Right lobe of liver (tissue), 6 donors: ENCODE measurements at regions not wholly inside any gene's neighbourhood (a gene's known extent, or its start where the extent isn't known, plus 50 kb on each side); places are given as distances from the start of the nearest gene placed in this dataset.

ENCODE experiments used
- ATAC-seq, 4 donors: fragments of 200-7000 bp; cut with Tn5 transposase; one replicate each; pipeline ENCODE4 v1.9.1; 2020; ENCODE audit warnings: mild to moderate bottlenecking in 4 of 4, moderate library complexity in 4 of 4
- DNase-seq, 3 donors: peaks; one replicate each; pipeline ENCODE4 v3.0.0-alpha.2; 2020
- H3K27ac ChIP-seq, 3 donors: fragments of 200-600 bp; one replicate each; pipeline ENCODE4 v1.8.0; 2022
- H3K27me3 ChIP-seq, 2 donors: fragments of 200-600 bp; one replicate each; pipeline ENCODE4 v1.8.0; 2022
- H3K36me3 ChIP-seq, 4 donors: fragments of 200-600 bp; sonication (generic) in 1 of 4; one replicate each; pipeline versions ENCODE4 v1.5.1 to v1.8.0; 2017 to 2022; ENCODE audit warnings: control low read depth in 1 of 4
- H3K4me1 ChIP-seq, 4 donors: fragments of 200-600 bp; sonication (generic) in 1 of 4; one replicate each; pipeline versions ENCODE4 v1.5.1 to v1.8.0; 2017 to 2022; ENCODE audit warnings: control low read depth in 1 of 4
- H3K4me3 ChIP-seq, 3 donors: fragments of 200-600 bp; one replicate each; pipeline ENCODE4 v1.8.0; 2022
- H3K9me3 ChIP-seq, 4 donors: fragments of 200-600 bp; sonication (generic) in 1 of 4; one replicate each; pipeline versions ENCODE4 v1.5.1 to v1.8.0; 2017 to 2022; ENCODE audit warnings: control low read depth in 1 of 4
- CTCF ChIP-seq, 4 donors: fragments of 200-600 bp in 3 of 4; fragments of 450-650 bp in 1 of 4; IDR thresholded peaks; one replicate each; pipeline versions ENCODE4 v1.5.1 to v1.8.0; 2016 to 2022; ENCODE audit warnings: antibody characterized with exemption in 4 of 4, mild to moderate bottlenecking in 2 of 4
- POLR2A ChIP-seq: fragments of 450-650 bp; IDR thresholded peaks from one replicate; pipeline ENCODE4 v1.6.1; 2017; ENCODE audit warnings: antibody characterized with exemption, mild to moderate bottlenecking
- WGBS: methylation state at CpG from one replicate; pipeline ENCODE4 v1.1.6; 2018; ENCODE audit warnings: low coverage, low lambda C conversion rate; ENCODE audit not compliant: insufficient coverage; ENCODE audit errors: missing lambda C conversion rate; 5-methylcytosine and 5-hydroxymethylcytosine counted together
- intact Hi-C, 2 donors: fragments of 100-400 bp; cut with DNase I; formaldehyde crosslinking; loops; one replicate each; pipeline versions ENCODE4 v1.11.2 to v1.14.1; 2022
- donor health status: DM: no; HTN: yes; CAD: no.
- donor health status: DM: no; HTN: no; CAD: no.
- donor health status: DM: no; HTN: no; CAD: no.
- donor health status: DM: no; HTN: yes; CAD: no.
- donor health status: DM: no; HTN: yes; CAD: no.

GRCh38 chr11:45500451-45500850 lies 165.0 kb downstream of the CHST1 start:
- DNase-seq: no peak
- Histone ChIP-seq H3K36me3 (no peaks in the 10 kb centered on the region), H3K9me3 (no peaks in the 10 kb centered on the region), H3K27me3 (no peaks in the 10 kb centered on the region), H3K27ac (no peak overlapping the region), H3K4me1 (no peaks in the 10 kb centered on the region), H3K4me3 (no peak overlapping the region)
- no peak for ATAC-seq
- WGBS: 68% methylated on average over 5 of the region's 6 CpGs
- TF ChIP-seq POLR2A: no peak
- no peak for TF ChIP-seq CTCF (IDR thresholded peaks at IDR 0.05)
- intact Hi-C loops: loop anchor here in 1 of 2 donors (10.0 kb wide), 1 partner anchor 64 kb away; no protein-coding TSS in a partner anchor

- Histone ChIP-seq H3K27ac (no peak overlapping the region), H3K4me3 (no peak overlapping the region), H3K9me3 (no peaks in the 10 kb centered on the region), H3K36me3 (no peaks in the 10 kb centered on the region), H3K27me3 (no peaks in the 10 kb centered on the region), H3K4me1 (no peaks in the 10 kb centered on the region)
- intact Hi-C loops: no loop called here
- DNase-seq (no peak), ATAC-seq (no peak)
- 100% methylated on average over 1 of the region's 2 CpGs for WGBS
- TF ChIP-seq POLR2A (no peak), CTCF (IDR thresholded peaks at IDR 0.05) (no peak)
Observed at GRCh38 chr11:45494738-45495137, 170.7 kb downstream of the CHST1 start.

GRCh38 chr11:45489281-45489905 lies 176.0 kb downstream of the CHST1 start:
- Histone ChIP-seq H3K27me3 (no peaks in the 10 kb centered on the region), H3K9me3 (no peaks in the 10 kb centered on the region), H3K4me1 (no peaks in the 10 kb centered on the region), H3K27ac (no peak overlapping the region), H3K36me3 (no peaks in the 10 kb centered on the region), H3K4me3 (no peak overlapping the region)
- TF ChIP-seq CTCF (IDR thresholded peaks at IDR 0.05) (no peak), POLR2A (no peak)
- DNase-seq (no peak), ATAC-seq (no peak)
- 34% methylated on average over 5 of the region's 7 CpGs for WGBS
- intact Hi-C loops: no loop called here

- DNase-seq: no peak
- Histone ChIP-seq H3K4me1 (no peaks in the 10 kb centered on the region), H3K36me3 (no peaks in the 10 kb centered on the region), H3K4me3 (no peak overlapping the region), H3K27me3 (no peaks in the 10 kb centered on the region), H3K27ac (no peak overlapping the region), H3K9me3 (no peaks in the 10 kb centered on the region)
- intact Hi-C loops: no loop called here
- TF ChIP-seq POLR2A: no peak
- no peak for TF ChIP-seq CTCF (IDR thresholded peaks at IDR 0.05)
- WGBS: 74% methylated on average over 5 of the region's 6 CpGs
- ATAC-seq: no peak
Observed at GRCh38 chr11:45486461-45486860, 179.0 kb downstream of the CHST1 start.
